IPS-20b (cell line): ENCODE measurements at regions not wholly inside any gene's neighbourhood (a gene's known extent, or its start where the extent isn't known, plus 50 kb on each side); places are given as distances from the start of the nearest gene placed in this dataset.

Source experiments
- H3K27ac ChIP-seq: one replicate; pipeline ENCODE4 v1.5.1; 2013; ENCODE audit warnings: low read length
- H3K27me3 ChIP-seq: 2 replicates; pipeline ENCODE4 v1.6.1; 2013; ENCODE audit warnings: mild to moderate bottlenecking, low read length, inconsistent platforms; ENCODE audit not compliant: insufficient read depth
- H3K36me3 ChIP-seq: 2 replicates; pipeline ENCODE4 v1.6.1; 2013; ENCODE audit warnings: low read depth, mild to moderate bottlenecking, inconsistent platforms, low read length, moderate library complexity; ENCODE audit not compliant: insufficient read depth
- H3K4me1 ChIP-seq: 2 replicates; pipeline ENCODE4 v1.6.1; 2013; ENCODE audit warnings: mild to moderate bottlenecking, control low read depth, inconsistent platforms, low read length, moderate library complexity; ENCODE audit not compliant: insufficient read depth
- H3K4me3 ChIP-seq: 2 replicates; pipeline ENCODE4 v1.5.1; 2013; ENCODE audit warnings: mild to moderate bottlenecking, low read length, inconsistent platforms
- H3K9ac ChIP-seq: 2 replicates; pipeline ENCODE4 v1.6.1; 2013; ENCODE audit warnings: low read depth, mild to moderate bottlenecking, inconsistent platforms, low read length, moderate library complexity
- H3K9me3 ChIP-seq: 2 replicates; pipeline ENCODE4 v1.6.1; 2013; ENCODE audit warnings: mild to moderate bottlenecking, low read depth, low read length, inconsistent platforms; ENCODE audit not compliant: insufficient read depth

DNA sequence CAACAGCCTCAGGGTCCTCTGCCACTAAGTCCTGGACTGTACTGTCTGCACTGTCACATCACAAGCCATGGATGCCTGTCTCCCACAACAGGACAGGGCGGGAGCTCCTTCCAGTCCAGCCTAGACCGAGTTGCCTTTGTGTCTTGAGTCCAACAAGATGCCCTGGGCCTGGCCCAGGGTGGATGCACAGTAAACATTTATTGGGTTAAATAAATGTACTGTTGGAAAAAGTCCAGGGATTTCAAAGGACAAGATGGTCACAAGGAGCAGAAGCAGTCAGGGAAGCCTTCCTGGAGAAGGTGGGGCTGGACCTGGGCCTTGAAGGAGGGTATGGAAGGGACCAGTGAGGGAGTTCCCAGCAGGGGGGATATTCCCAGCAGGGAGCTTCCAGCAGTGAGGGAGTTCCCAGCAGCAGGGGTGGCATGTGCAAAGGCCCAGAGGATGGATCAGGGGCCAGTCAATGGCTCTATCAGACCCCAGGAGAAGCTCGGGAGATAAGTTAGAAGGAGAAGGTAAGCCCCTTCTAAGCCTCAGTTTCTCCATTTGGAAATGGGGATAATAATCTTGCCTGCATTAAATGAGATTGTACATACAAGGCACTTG is 72.7 kb upstream of the NEURL1B start:
- no peak overlapping the region for H3K27ac ChIP-seq
- no peak overlapping the region for H3K4me3 ChIP-seq
- H3K4me1 ChIP-seq, result peaks cover 10% of the 10 kb centered on the region; the same call in 1 of the 2 replicates
- no peaks in the 10 kb centered on the region for H3K27me3 ChIP-seq
- H3K9ac ChIP-seq, result no peak overlapping the region
- no peaks in the 10 kb centered on the region for H3K9me3 ChIP-seq
- H3K36me3 ChIP-seq, result no peaks in the 10 kb centered on the region

GRCh38 chr5:172567843-172568242 is 73.2 kb upstream of the NEURL1B start:
- Histone ChIP-seq H3K36me3 (no peaks in the 10 kb centered on the region), H3K27ac (no peak overlapping the region), H3K9ac (no peak overlapping the region), H3K9me3 (no peaks in the 10 kb centered on the region), H3K27me3 (no peaks in the 10 kb centered on the region), H3K4me1 (peaks cover 10% of the 10 kb centered on the region; the same call in 1 of the 2 replicates), H3K4me3 (no peak overlapping the region)

DNA sequence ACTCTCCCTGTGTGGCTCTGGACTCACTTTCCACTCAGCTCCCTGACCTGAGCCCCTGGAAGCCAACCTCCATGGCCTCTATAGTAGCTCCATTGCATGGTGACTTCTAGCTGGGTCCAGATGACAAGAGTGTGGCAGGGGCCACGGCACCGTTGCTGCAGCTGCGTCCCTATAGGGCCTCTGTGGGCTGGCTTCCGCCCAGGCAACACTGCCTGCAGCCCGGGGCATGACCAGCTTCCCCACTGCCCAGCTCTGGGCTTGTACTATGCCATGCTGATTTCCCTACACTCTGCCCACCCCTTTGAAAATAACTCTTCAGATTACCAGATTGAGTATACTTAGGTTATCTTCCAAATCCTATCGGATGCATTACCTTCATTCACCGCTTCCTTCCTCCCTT is 73.8 kb upstream of the NEURL1B start:
- no peaks in the 10 kb centered on the region for H3K27me3 ChIP-seq
- H3K9ac ChIP-seq, result no peak overlapping the region
- no peaks in the 10 kb centered on the region for H3K36me3 ChIP-seq
- peaks cover 10% of the 10 kb centered on the region; the same call in 1 of the 2 replicates for H3K4me1 ChIP-seq
- no peak overlapping the region for H3K27ac ChIP-seq
- H3K4me3 ChIP-seq, result no peak overlapping the region
- H3K9me3 ChIP-seq, result no peaks in the 10 kb centered on the region

DNA sequence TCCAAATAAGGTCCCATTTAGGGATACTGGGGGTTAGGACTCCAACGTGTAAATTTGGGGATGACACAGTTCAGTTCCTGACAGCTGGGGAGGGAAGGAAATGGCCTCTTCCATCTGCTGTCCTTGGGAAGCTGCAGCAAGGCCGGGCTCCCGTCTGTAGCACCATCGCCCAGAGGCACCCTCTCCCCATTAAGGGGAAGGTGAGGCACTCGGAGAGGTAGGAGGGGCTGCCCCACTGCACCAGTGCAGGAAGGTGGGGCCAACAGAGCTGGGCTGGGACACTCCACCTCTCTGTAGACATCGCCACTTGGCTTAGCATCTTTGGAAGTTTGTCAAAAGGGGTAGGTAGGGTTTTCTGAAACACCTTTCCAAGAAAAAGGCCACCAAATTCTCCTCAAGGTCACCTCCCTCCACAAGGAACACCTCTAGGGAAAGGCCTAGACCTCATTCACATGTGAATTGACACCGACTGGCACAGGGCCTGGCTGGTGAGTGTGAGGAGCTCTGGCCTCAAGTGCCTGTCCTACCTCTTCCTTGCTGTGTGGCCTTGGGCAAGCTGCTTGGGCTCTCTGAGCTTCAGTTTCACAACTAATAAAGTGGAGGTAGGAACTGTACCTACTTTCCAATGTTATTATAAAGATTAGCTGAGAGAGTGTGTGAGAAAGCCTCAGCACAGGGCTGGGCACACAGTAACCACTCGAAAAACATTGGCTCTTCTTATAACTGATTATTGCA is 75.0 kb upstream of the NEURL1B start:
- Histone ChIP-seq H3K27ac (no peak overlapping the region), H3K4me1 (peaks cover 10% of the 10 kb centered on the region; the same call in 1 of the 2 replicates), H3K4me3 (no peak overlapping the region), H3K27me3 (no peaks in the 10 kb centered on the region), H3K9me3 (no peaks in the 10 kb centered on the region), H3K9ac (no peak overlapping the region), H3K36me3 (no peaks in the 10 kb centered on the region)

DNA sequence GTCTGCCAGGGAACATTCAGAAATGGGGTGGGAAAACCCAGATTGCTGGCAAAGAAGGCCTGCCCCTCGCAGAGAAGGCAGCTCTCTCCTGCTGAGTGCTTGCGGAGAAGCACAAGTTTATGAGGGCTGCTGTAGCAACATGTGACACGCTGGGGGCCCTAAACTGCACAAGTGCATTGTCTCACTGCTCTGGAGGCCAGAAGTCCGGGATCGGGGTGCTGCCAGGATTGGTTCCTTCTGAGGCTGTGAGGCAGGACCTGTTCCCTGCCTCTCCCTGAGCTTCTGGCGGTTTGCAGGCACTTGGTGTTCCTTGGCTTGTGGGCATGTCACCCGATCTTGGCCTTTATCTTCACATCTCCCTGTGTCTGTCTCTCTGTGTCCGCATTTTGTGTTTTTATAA is 75.6 kb upstream of the NEURL1B start:
- Histone ChIP-seq H3K4me3 (no peak overlapping the region), H3K36me3 (no peaks in the 10 kb centered on the region), H3K27me3 (no peaks in the 10 kb centered on the region), H3K9me3 (no peaks in the 10 kb centered on the region), H3K4me1 (peaks cover 9% of the 10 kb centered on the region; the same call in 1 of the 2 replicates), H3K27ac (no peak overlapping the region), H3K9ac (no peak overlapping the region)

DNA sequence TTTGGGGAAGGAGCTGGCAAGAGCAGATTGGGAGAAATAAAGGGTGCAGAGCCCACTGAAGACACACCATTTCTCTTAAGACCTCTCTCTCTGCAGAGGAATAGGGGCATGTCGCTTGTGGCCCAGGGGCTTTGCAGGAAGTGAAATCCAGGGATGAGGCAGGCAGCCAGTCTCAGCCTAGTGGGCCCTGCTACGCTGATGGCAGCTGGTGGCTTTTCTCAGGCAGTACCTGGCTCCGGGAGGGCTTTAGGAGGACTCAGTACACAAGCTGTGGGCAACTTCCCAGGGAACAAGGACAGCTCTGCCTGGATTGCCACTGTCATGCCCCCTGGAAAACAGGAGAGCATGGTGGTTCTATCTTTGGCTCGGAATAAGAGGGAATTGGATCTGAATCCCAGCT is 76.2 kb upstream of the NEURL1B start:
- Histone ChIP-seq H3K36me3 (no peaks in the 10 kb centered on the region), H3K27ac (no peak overlapping the region), H3K9ac (no peak overlapping the region), H3K4me3 (no peak overlapping the region), H3K4me1 (peaks cover 4% of the 10 kb centered on the region; the same call in 1 of the 2 replicates), H3K9me3 (no peaks in the 10 kb centered on the region), H3K27me3 (no peaks in the 10 kb centered on the region)

DNA sequence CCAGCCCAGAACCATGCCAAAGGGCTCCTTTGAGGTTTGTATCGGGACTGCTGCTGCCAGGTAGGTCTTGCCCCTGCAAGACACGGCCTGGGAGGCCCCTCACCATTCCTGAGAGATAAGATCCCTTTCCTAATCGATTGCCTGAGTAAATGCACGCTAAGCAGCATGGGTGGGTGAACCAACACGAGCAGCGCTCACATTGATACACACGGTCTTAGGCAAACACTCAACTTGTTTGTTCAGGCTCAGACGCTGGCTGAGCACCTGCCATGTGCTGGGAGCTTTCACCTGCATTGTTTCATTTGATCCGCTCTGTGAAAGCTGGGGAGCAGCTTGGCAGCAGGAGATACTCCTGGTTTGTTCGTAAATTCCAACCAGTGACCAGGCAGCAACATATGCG is 76.9 kb upstream of the NEURL1B start:
- no peaks in the 10 kb centered on the region for H3K27me3 ChIP-seq
- no peak overlapping the region for H3K27ac ChIP-seq
- no peaks in the 10 kb centered on the region for H3K36me3 ChIP-seq
- no peaks in the 10 kb centered on the region for H3K9me3 ChIP-seq
- H3K4me1 ChIP-seq, result no peaks in the 10 kb centered on the region
- no peak overlapping the region for H3K4me3 ChIP-seq
- H3K9ac ChIP-seq, result no peak overlapping the region

GRCh38 chr5:172562443-172562842 is 78.6 kb upstream of the NEURL1B start:
- no peak overlapping the region for H3K9ac ChIP-seq
- no peaks in the 10 kb centered on the region for H3K36me3 ChIP-seq
- 0 out of 2 replicates have a peak, but pooled peaks cover 5% of the 10 kb centered on the region for H3K27me3 ChIP-seq
- no peak overlapping the region for H3K4me3 ChIP-seq
- no peak overlapping the region for H3K27ac ChIP-seq
- H3K4me1 ChIP-seq, result no peaks in the 10 kb centered on the region
- no peaks in the 10 kb centered on the region for H3K9me3 ChIP-seq

DNA sequence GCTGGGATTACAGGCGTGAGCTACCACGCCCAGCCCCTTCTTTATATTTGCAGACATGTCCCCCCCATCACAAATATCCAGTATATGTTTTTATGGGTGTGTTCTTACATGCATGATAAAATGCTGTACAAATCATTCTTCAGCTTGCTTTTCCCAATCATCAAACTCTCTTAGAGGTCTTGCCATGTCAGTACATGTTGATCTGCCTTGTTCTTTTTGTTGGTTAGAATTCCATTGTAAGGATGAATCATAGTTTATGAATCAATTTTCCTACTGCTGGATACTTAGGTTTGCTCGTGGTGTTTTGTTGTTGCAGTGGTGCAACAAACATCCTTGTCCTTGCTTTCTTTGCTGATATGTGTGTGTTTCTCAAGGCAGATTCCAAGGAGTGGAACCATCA is 79.9 kb upstream of the NEURL1B start:
- no peaks in the 10 kb centered on the region for H3K9me3 ChIP-seq
- H3K4me1 ChIP-seq, result no peaks in the 10 kb centered on the region
- no peak overlapping the region for H3K4me3 ChIP-seq
- H3K27me3 ChIP-seq, result 0 out of 2 replicates have a peak, but pooled peaks cover 10% of the 10 kb centered on the region
- H3K27ac ChIP-seq, result no peak overlapping the region
- no peaks in the 10 kb centered on the region for H3K36me3 ChIP-seq
- H3K9ac ChIP-seq, result no peak overlapping the region

GRCh38 chr5:172559004-172559932 is 81.8 kb upstream of the NEURL1B start:
- Histone ChIP-seq H3K9ac (no peak overlapping the region), H3K4me1 (no peaks in the 10 kb centered on the region), H3K27ac (no peak overlapping the region), H3K9me3 (no peaks in the 10 kb centered on the region), H3K4me3 (no peak overlapping the region), H3K27me3 (0 out of 2 replicates have a peak, but pooled peaks cover 10% of the 10 kb centered on the region), H3K36me3 (no peaks in the 10 kb centered on the region)

GRCh38 chr5:172558076-172558976 is 82.7 kb upstream of the NEURL1B start:
- no peak overlapping the region for H3K9ac ChIP-seq
- H3K4me1 ChIP-seq, result no peaks in the 10 kb centered on the region
- 0 out of 2 replicates have a peak, but pooled peaks cover 10% of the 10 kb centered on the region for H3K27me3 ChIP-seq
- no peak overlapping the region for H3K4me3 ChIP-seq
- no peaks in the 10 kb centered on the region for H3K9me3 ChIP-seq
- no peaks in the 10 kb centered on the region for H3K36me3 ChIP-seq
- no peak overlapping the region for H3K27ac ChIP-seq
